GM23248 (cell line): ENCODE measurements at regions not wholly inside any gene's neighbourhood (a gene's known extent, or its start where the extent isn't known, plus 50 kb on each side); places are given as distances from the start of the nearest gene placed in this dataset.
"Not testable (repeated sequence)": the region's sequence is repeated elsewhere in the genome, so short reads cannot be mapped to it uniquely, and the experiment has no call there.

Experiments used
- EZH2 ChIP-seq: fragments of 200-600 bp; sonication (generic); IDR thresholded peaks from 2 replicates; pipeline ENCODE4 v1.6.1; 2018; ENCODE audit warnings: antibody characterized with exemption, mild to moderate bottlenecking; ENCODE audit not compliant: insufficient read depth, poor library complexity, severe bottlenecking
- EZH2phosphoT487 ChIP-seq: fragments of 200-600 bp; sonication (generic); IDR thresholded peaks from 2 replicates; pipeline ENCODE4 v1.6.1; 2018; ENCODE audit warnings: antibody characterized with exemption, moderate library complexity, mild to moderate bottlenecking, low read depth; ENCODE audit not compliant: insufficient read depth

DNA sequence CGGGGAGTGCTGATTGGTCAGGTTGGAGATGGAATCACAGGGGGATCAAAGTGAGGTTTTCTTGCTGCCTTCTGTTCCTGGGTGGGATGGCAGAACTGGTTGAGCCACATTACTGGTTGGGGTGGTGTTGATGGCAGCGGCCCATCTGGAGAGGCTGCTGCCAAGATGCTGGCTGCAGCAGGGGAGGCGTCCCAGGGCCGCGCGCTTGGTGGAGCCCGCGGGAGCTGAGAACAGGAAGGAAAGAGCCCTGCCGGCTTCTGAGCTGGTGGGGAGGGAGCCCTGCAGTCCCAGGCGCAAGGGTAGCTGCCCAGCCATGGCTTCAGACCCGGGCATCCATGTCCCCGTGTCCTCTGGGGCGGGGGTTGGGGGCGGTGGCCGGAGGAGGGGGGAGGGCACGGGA is 609.3 kb downstream of the SPATA31A6 start:
- TF ChIP-seq EZH2phosphoT487, EZH2: not testable (repeated sequence)
